Upper lobe of right lung (tissue), 1 donor: ENCODE measurements at regions not wholly inside any gene's neighbourhood (a gene's known extent, or its start where the extent isn't known, plus 50 kb on each side); places are given as distances from the start of the nearest gene placed in this dataset.

Experiments
- ATAC-seq: fragments of 200-7000 bp; cut with Tn5 transposase; one replicate; pipeline ENCODE4 v1.9.1; 2020; ENCODE audit warnings: mild to moderate bottlenecking, moderate library complexity
- DNase-seq: peaks from one replicate; pipeline ENCODE4 v3.0.0-alpha.2; 2020
- H3K27ac ChIP-seq: fragments of 200-600 bp; one replicate; pipeline ENCODE4 v1.8.0; 2022
- H3K27me3 ChIP-seq: fragments of 200-600 bp; one replicate; pipeline ENCODE4 v1.8.0; 2022; ENCODE audit warnings: mild to moderate bottlenecking
- H3K36me3 ChIP-seq: fragments of 200-600 bp; one replicate; pipeline ENCODE4 v1.8.0; 2022
- H3K4me1 ChIP-seq: fragments of 200-600 bp; one replicate; pipeline ENCODE4 v1.8.0; 2022
- H3K4me3 ChIP-seq: fragments of 200-600 bp; one replicate; pipeline ENCODE4 v1.8.0; 2022; ENCODE audit warnings: mild to moderate bottlenecking
- H3K9me3 ChIP-seq: fragments of 200-600 bp; one replicate; pipeline ENCODE4 v1.8.0; 2022
- intact Hi-C: fragments of 100-400 bp; cut with DNase I; formaldehyde crosslinking; loops from one replicate; pipeline ENCODE4 v1.11.0; 2022
- TF ChIP-seq, protein P1 (sequence below): fragments of 200-600 bp; IDR thresholded peaks from one replicate; pipeline ENCODE4 v1.8.0; 2022; ENCODE audit warnings: antibody characterized with exemption
- donor health status: DM: no; HTN: yes; CAD: no; lungs with severe emphysema.

DNA sequence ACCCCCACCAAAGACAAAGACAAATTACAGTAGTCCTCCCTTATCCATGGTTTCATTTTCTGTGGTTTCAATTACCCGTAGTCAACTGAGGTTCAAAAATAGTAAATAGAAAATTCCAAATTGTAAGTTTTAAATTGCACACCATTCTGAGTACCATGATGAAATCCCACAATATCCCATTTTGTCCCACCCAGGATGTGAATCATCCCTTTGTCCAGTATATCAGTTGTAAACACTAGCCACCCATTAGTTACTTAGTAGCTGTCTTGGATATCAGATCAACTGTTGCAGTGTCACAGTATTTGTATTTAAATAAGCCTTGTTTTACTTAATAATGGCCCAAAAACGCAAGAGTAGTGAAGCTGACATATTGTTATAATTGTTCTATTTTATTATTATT, 364.0 kb upstream of the ARID1B start:
- Histone ChIP-seq H3K27ac (no peak overlapping the region), H3K36me3 (no peaks in the 10 kb centered on the region), H3K4me3 (no peak overlapping the region), H3K27me3 (no peaks in the 10 kb centered on the region), H3K4me1 (no peaks in the 10 kb centered on the region), H3K9me3 (no peaks in the 10 kb centered on the region)
- DNase-seq, result no peak
- ATAC-seq, result no peak
- TF ChIP-seq, protein P1, sequence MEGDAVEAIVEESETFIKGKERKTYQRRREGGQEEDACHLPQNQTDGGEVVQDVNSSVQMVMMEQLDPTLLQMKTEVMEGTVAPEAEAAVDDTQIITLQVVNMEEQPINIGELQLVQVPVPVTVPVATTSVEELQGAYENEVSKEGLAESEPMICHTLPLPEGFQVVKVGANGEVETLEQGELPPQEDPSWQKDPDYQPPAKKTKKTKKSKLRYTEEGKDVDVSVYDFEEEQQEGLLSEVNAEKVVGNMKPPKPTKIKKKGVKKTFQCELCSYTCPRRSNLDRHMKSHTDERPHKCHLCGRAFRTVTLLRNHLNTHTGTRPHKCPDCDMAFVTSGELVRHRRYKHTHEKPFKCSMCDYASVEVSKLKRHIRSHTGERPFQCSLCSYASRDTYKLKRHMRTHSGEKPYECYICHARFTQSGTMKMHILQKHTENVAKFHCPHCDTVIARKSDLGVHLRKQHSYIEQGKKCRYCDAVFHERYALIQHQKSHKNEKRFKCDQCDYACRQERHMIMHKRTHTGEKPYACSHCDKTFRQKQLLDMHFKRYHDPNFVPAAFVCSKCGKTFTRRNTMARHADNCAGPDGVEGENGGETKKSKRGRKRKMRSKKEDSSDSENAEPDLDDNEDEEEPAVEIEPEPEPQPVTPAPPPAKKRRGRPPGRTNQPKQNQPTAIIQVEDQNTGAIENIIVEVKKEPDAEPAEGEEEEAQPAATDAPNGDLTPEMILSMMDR, result no peak
- intact Hi-C loops, result no loop called here

DNA sequence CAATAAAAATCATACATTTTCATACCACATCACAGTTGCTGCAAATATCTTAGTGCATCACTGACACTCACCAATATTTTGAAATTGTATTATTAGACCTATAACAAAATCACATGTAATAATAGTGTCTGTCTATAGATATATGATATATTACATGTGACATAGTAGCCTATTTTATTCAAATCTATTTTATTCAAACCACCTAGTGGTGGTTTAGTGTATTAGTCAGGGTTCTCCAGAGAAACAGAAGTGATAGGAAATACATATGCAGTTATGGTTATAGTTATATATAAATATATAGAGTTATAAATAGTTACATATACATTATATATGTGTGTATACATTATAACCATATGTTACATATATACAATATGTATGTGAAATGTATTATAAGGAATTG, 366.5 kb upstream of the ARID1B start:
- ATAC-seq, result no peak
- DNase-seq, result no peak
- H3K27ac ChIP-seq, result no peak overlapping the region
- H3K4me3 ChIP-seq, result no peak overlapping the region
- H3K4me1 ChIP-seq, result no peaks in the 10 kb centered on the region
- TF ChIP-seq, protein P1, result peak; percentile 29
- no peaks in the 10 kb centered on the region for H3K36me3 ChIP-seq
- H3K27me3 ChIP-seq, result no peaks in the 10 kb centered on the region
- intact Hi-C loops, result no loop called here
- no peaks in the 10 kb centered on the region for H3K9me3 ChIP-seq

DNA sequence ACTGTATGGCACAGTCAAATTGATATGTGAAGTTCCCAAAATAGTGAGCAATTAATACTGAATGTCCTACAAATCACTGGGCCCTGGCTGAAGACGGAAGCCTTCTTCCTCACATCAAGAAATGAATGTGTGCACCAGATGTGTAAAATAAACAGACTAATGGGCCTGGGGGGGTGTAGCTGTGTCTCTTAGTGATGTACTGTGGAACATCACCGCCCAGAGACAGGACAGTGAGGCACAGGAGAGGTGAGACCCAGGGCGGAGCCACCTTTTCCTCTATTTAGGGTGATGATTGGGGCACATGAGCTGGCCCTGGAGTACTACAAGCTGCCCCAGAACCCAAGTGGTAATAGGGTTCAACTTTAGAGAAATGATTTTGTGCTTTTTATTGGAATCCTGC, 368.5 kb upstream of the ARID1B start:
- Histone ChIP-seq H3K4me1 (no peaks in the 10 kb centered on the region), H3K27ac (no peak overlapping the region), H3K36me3 (no peaks in the 10 kb centered on the region), H3K27me3 (no peaks in the 10 kb centered on the region), H3K4me3 (no peak overlapping the region), H3K9me3 (no peaks in the 10 kb centered on the region)
- intact Hi-C loops, result no loop called here
- TF ChIP-seq, protein P1, result no peak
- ATAC-seq, result no peak
- DNase-seq, result no peak

DNA sequence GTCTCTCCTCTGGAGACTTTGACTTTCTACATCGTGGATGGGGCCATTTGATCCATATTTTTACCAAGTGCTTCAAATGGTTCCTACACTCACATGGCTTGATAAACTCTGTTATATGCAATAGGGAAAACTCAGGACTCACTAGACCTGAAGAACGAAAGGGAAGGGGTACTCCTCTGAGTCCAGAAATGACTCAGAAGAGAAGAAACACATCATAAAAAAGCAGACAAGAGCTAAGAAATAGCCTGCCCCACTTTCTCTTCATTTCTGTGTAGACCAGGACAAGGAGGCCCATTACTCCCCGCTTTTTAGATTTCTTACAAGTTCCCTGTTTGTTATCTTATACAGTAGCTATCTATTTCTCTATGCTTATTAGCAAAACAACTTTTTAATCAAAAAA, 369.8 kb upstream of the ARID1B start:
- H3K4me1 ChIP-seq, result no peaks in the 10 kb centered on the region
- no peak overlapping the region for H3K4me3 ChIP-seq
- no peaks in the 10 kb centered on the region for H3K27me3 ChIP-seq
- no peaks in the 10 kb centered on the region for H3K9me3 ChIP-seq
- DNase-seq (no peak), ATAC-seq (no peak)
- TF ChIP-seq, protein P1, result no peak
- H3K27ac ChIP-seq, result no peak overlapping the region
- intact Hi-C loops, result no loop called here
- H3K36me3 ChIP-seq, result no peaks in the 10 kb centered on the region

DNA sequence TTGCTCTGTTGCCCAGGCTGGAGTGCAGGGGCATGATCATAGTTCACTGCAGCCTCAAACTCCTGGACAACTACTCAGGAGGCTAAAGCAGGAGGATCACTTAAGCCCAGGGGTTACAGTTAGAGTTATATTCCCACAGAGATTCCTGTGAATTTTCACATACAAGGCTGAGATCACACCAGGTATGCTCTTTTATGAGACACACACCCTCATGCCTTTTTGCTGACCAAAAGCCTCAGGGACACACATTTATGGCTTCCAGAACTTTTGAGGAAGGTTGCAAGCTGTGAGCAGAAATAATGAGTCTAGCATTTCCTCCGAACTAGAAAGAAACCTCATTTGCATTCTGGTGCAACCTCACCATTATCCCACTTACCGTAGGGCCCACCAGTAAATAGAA, 370.5 kb upstream of the ARID1B start:
- Histone ChIP-seq H3K36me3 (no peaks in the 10 kb centered on the region), H3K9me3 (no peaks in the 10 kb centered on the region), H3K4me3 (no peak overlapping the region), H3K27me3 (no peaks in the 10 kb centered on the region), H3K4me1 (no peaks in the 10 kb centered on the region), H3K27ac (no peak overlapping the region)
- ATAC-seq (no peak), DNase-seq (no peak)
- TF ChIP-seq, protein P1, result no peak
- intact Hi-C loops, result no loop called here

DNA sequence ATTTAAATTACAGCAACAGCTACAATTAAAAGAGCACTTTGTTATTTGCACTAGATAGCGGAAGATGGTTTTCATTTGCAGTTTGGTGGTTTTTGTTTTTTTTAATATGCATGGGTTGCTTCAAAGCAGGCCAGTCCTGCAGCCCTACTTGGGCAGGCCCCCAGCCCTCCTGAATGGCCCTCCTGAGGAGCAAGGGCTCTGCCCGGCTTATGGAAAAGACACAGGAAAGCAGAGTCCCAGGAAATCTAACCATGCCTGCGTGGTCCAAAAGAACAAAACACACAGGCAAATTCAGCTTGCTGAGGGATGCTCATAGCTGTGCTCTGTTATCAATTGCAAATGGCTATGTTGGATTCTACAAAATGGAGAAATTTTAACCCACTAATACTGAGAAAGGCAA, 371.1 kb upstream of the ARID1B start:
- DNase-seq, result no peak
- intact Hi-C loops, result no loop called here
- ATAC-seq, result no peak
- H3K4me3 ChIP-seq, result no peak overlapping the region
- no peaks in the 10 kb centered on the region for H3K9me3 ChIP-seq
- H3K27me3 ChIP-seq, result no peaks in the 10 kb centered on the region
- H3K4me1 ChIP-seq, result no peaks in the 10 kb centered on the region
- TF ChIP-seq, protein P1, result no peak
- H3K27ac ChIP-seq, result no peak overlapping the region
- no peaks in the 10 kb centered on the region for H3K36me3 ChIP-seq
